DOHH2 (cell line): ENCODE measurements at regions not wholly inside any gene's neighbourhood (a gene's known extent, or its start where the extent isn't known, plus 50 kb on each side); places are given as distances from the start of the nearest gene placed in this dataset.
"Not testable (repeated sequence)": the region's sequence is repeated elsewhere in the genome, so short reads cannot be mapped to it uniquely, and the experiment has no call there.

ENCODE experiments used
- CTCF ChIP-seq: fragments of 200-600 bp; sonication (generic); IDR thresholded peaks from one replicate; pipeline ENCODE4 v1.5.1; 2014; ENCODE audit warnings: antibody characterized with exemption, mild to moderate bottlenecking, low read depth, low read length; ENCODE audit not compliant: poor library complexity, severe bottlenecking
- EZH2phosphoT487 ChIP-seq: fragments of 200-600 bp; sonication (generic); IDR thresholded peaks from 2 replicates; pipeline ENCODE4 v1.6.1; 2017; ENCODE audit warnings: borderline replicate concordance, mild to moderate bottlenecking, antibody characterized with exemption, low read length, moderate library complexity, mixed read lengths

DNA sequence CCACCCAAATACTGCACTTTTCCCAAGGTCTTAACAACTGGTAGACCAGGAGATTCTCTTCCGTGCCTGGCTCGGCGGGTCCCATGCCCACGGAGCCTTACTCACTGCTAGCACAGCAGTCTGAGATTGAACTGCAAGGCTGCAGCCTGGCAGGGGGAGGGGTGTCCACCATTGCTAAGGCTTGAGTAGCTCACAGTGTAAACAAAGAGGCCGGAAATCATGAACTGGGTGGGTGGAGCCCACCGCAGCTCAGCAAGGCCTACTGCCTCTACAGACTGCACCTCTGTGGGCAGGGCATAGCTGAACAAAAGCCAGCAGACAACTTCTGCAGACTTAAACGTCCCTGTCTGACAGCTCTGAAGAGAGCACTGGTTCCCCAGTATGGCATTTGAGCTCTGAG is 124.3 kb upstream of the MROH9 start:
- TF ChIP-seq CTCF, EZH2phosphoT487: not testable (repeated sequence)
